ENCODE measurements at regions not wholly inside any gene's neighbourhood (a gene's known extent, or its start where the extent isn't known, plus 50 kb on each side); places are given as distances from the start of the nearest gene placed in this dataset.

GRCh38 chr6:22026164-22026678 is 270.6 kb downstream of the PRL start:
- H3K4me2 ChIP-seq (ENCODE audit: control insufficient read depth, extremely low read depth, insufficient read depth, low read depth, low read length): no peak overlapping the region
- dilution Hi-C loops (cut with MboI; ENCODE audit: extremely low pct_ligation_motif_present, low sequenced_read_pairs): no loop called here
- no peak for FAIRE-seq

DNA sequence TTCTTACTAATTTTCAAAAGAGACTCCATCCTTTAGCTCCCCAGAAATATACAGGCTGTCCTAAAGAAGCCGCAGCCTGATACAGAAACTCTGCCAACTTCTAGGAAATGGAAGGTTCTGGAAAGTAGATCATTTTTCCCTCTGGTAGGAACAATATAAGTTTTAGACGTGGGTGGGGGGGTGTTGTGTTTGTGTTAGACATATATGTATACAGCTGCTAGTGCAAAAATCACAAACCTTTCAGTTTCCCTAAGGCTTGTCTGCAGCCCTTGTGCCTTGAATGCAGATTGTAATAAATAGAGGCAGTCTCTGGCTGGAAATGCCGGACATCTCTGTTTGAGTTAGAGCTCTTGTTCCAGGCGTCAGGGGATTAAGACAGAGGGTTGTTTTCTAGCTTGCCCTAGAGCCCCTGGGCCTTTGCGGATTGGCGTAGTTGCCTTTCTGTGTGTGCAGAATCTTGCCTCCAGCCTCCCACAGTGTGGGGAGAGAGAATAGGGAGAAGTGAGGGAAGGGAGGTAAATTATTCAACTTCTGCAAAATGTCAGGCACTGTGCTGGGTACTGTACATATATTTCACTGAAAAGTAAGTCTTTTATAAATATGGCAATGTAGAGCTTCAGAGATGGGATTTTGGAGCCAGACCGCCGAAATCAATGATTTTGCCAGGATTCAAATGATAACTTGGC is 269.7 kb downstream of the PRL start:
- no peaks in the 10 kb centered on the region for H4K20me1 ChIP-seq (ENCODE audit: control insufficient read depth, extremely low read depth, insufficient read depth, low read length)
- no peak overlapping the region for H2AFZ ChIP-seq (ENCODE audit: control insufficient read depth, low read length)
- no peaks in the 10 kb centered on the region for H3K27me3 ChIP-seq (ENCODE audit: control insufficient read depth, extremely low read depth, insufficient read depth, low read length)
- no peak overlapping the region for H3K4me2 ChIP-seq (ENCODE audit: control insufficient read depth, extremely low read depth, insufficient read depth, low read depth, low read length)
- no peak for TF ChIP-seq EZH2 (IDR thresholded peaks at IDR 0.05; ENCODE audit: low read length)
- TF ChIP-seq, protein P1, sequence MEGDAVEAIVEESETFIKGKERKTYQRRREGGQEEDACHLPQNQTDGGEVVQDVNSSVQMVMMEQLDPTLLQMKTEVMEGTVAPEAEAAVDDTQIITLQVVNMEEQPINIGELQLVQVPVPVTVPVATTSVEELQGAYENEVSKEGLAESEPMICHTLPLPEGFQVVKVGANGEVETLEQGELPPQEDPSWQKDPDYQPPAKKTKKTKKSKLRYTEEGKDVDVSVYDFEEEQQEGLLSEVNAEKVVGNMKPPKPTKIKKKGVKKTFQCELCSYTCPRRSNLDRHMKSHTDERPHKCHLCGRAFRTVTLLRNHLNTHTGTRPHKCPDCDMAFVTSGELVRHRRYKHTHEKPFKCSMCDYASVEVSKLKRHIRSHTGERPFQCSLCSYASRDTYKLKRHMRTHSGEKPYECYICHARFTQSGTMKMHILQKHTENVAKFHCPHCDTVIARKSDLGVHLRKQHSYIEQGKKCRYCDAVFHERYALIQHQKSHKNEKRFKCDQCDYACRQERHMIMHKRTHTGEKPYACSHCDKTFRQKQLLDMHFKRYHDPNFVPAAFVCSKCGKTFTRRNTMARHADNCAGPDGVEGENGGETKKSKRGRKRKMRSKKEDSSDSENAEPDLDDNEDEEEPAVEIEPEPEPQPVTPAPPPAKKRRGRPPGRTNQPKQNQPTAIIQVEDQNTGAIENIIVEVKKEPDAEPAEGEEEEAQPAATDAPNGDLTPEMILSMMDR (optimal IDR thresholded peaks at IDR 0.05 in 1 of 3, IDR thresholded peaks at IDR 0.05 in 1 of 3, conservative IDR thresholded peaks at IDR 0.05 in 1 of 3; ENCODE audit: extremely low read depth in 1 of 3, insufficient read depth in 2 of 3, low read length in 3 of 3): no peak
- H3K4me1 ChIP-seq (ENCODE audit: control insufficient read depth, extremely low read depth, insufficient read depth, low read length): no peaks in the 10 kb centered on the region
- dilution Hi-C loops (cut with MboI; ENCODE audit: extremely low pct_ligation_motif_present, low sequenced_read_pairs): no loop called here
- no peak overlapping the region for H3K4me3 ChIP-seq (ENCODE audit: control insufficient read depth in 2 of 3, extremely low read depth in 1 of 3, insufficient read depth in 2 of 3, low read depth in 1 of 3, low read length in 3 of 3)
- no peak overlapping the region for H3K27ac ChIP-seq (ENCODE audit: control insufficient read depth, insufficient read depth, low read length)
- no peaks in the 10 kb centered on the region for H3K9me1 ChIP-seq (ENCODE audit: control insufficient read depth, extremely low read depth, insufficient read depth, low read length)
- no peaks in the 10 kb centered on the region for H3K9me3 ChIP-seq (ENCODE audit: control insufficient read depth, low read depth, low read length)
- no peaks in the 10 kb centered on the region for H3K36me3 ChIP-seq (ENCODE audit: control insufficient read depth in 2 of 2, extremely low read depth in 1 of 2, insufficient read depth in 2 of 2, low read length in 2 of 2)
- no peak overlapping the region for H3K9ac ChIP-seq (ENCODE audit: control insufficient read depth, extremely low read depth, insufficient read depth, low read length)
- DNase-seq (ENCODE audit: low read depth, low spot score): no peak
- no peak for FAIRE-seq
- H3K79me2 ChIP-seq (ENCODE audit: control insufficient read depth, insufficient read depth, low read length): no peaks in the 10 kb centered on the region

More at GRCh38 chr6:22026164-22026678, 270.6 kb downstream of the PRL start:
- no peak overlapping the region for H3K27ac ChIP-seq (ENCODE audit: control insufficient read depth, insufficient read depth, low read length)
- no peak for TF ChIP-seq EZH2 (IDR thresholded peaks at IDR 0.05; ENCODE audit: low read length)
- TF ChIP-seq, protein P1 (optimal IDR thresholded peaks at IDR 0.05 in 1 of 3, IDR thresholded peaks at IDR 0.05 in 1 of 3, conservative IDR thresholded peaks at IDR 0.05 in 1 of 3; ENCODE audit: extremely low read depth in 1 of 3, insufficient read depth in 2 of 3, low read length in 3 of 3): no peak
- H4K20me1 ChIP-seq (ENCODE audit: control insufficient read depth, extremely low read depth, insufficient read depth, low read length): no peaks in the 10 kb centered on the region
- no peak for DNase-seq (ENCODE audit: low read depth, low spot score)
- H3K79me2 ChIP-seq (ENCODE audit: control insufficient read depth, insufficient read depth, low read length): no peaks in the 10 kb centered on the region
- no peaks in the 10 kb centered on the region for H3K9me3 ChIP-seq (ENCODE audit: control insufficient read depth, low read depth, low read length)
- H3K4me1 ChIP-seq (ENCODE audit: control insufficient read depth, extremely low read depth, insufficient read depth, low read length): no peaks in the 10 kb centered on the region
- H3K4me3 ChIP-seq (ENCODE audit: control insufficient read depth in 2 of 3, extremely low read depth in 1 of 3, insufficient read depth in 2 of 3, low read depth in 1 of 3, low read length in 3 of 3): no peak overlapping the region
- H3K36me3 ChIP-seq (ENCODE audit: control insufficient read depth in 2 of 2, extremely low read depth in 1 of 2, insufficient read depth in 2 of 2, low read length in 2 of 2): no peaks in the 10 kb centered on the region
- H3K27me3 ChIP-seq (ENCODE audit: control insufficient read depth, extremely low read depth, insufficient read depth, low read length): no peaks in the 10 kb centered on the region
- no peak overlapping the region for H2AFZ ChIP-seq (ENCODE audit: control insufficient read depth, low read length)
- H3K9me1 ChIP-seq (ENCODE audit: control insufficient read depth, extremely low read depth, insufficient read depth, low read length): no peaks in the 10 kb centered on the region
- no peak overlapping the region for H3K9ac ChIP-seq (ENCODE audit: control insufficient read depth, extremely low read depth, insufficient read depth, low read length)

All from keratinocyte (primary cell).